ENCODE measurements at regions not wholly inside any gene's neighbourhood (a gene's known extent, or its start where the extent isn't known, plus 50 kb on each side); places are given as distances from the start of the nearest gene placed in this dataset.

GRCh38 chr9:12178634-12179033 is 514.6 kb upstream of the TYRP1 start:
- no peaks in the 10 kb centered on the region for H3K27me3 ChIP-seq
- DNase-seq = no peak
- no peaks in the 10 kb centered on the region for H3K9me3 ChIP-seq
- H3K36me3 ChIP-seq = no peaks in the 10 kb centered on the region
- H3K4me3 ChIP-seq = no peak overlapping the region

- DNase-seq = no peak
- Histone ChIP-seq H3K9me3 (no peaks in the 10 kb centered on the region), H3K4me3 (no peak overlapping the region), H3K36me3 (no peaks in the 10 kb centered on the region), H3K27me3 (no peaks in the 10 kb centered on the region)
Observed at GRCh38 chr9:12182806-12183205, 510.4 kb upstream of the TYRP1 start.

- Histone ChIP-seq H3K27me3 (no peaks in the 10 kb centered on the region), H3K4me3 (no peak overlapping the region), H3K36me3 (no peaks in the 10 kb centered on the region), H3K9me3 (no peaks in the 10 kb centered on the region)
- DNase-seq = no peak
Observed at GRCh38 chr9:12183321-12183720, 509.9 kb upstream of the TYRP1 start.

- no peaks in the 10 kb centered on the region for H3K27me3 ChIP-seq
- no peaks in the 10 kb centered on the region for H3K36me3 ChIP-seq
- H3K9me3 ChIP-seq = no peaks in the 10 kb centered on the region
- DNase-seq = no peak
- no peak overlapping the region for H3K4me3 ChIP-seq
Observed at GRCh38 chr9:12185856-12186255, 507.3 kb upstream of the TYRP1 start.

- H3K27me3 ChIP-seq = no peaks in the 10 kb centered on the region
- no peak for DNase-seq
- no peak overlapping the region for H3K4me3 ChIP-seq
- no peaks in the 10 kb centered on the region for H3K36me3 ChIP-seq
- no peaks in the 10 kb centered on the region for H3K9me3 ChIP-seq
Observed at GRCh38 chr9:12191630-12192029, 501.6 kb upstream of the TYRP1 start.

- H3K36me3 ChIP-seq = no peaks in the 10 kb centered on the region
- H3K27me3 ChIP-seq = no peaks in the 10 kb centered on the region
- DNase-seq = no peak
- no peaks in the 10 kb centered on the region for H3K9me3 ChIP-seq
- no peak overlapping the region for H3K4me3 ChIP-seq
Observed at GRCh38 chr9:12194731-12195130, 498.5 kb upstream of the TYRP1 start.

GRCh38 chr9:12195456-12195855 is 497.7 kb upstream of the TYRP1 start:
- Histone ChIP-seq H3K4me3 (no peak overlapping the region), H3K36me3 (no peaks in the 10 kb centered on the region), H3K27me3 (no peaks in the 10 kb centered on the region), H3K9me3 (no peaks in the 10 kb centered on the region)
- no peak for DNase-seq

GRCh38 chr9:12204512-12204911 is 488.7 kb upstream of the TYRP1 start:
- no peaks in the 10 kb centered on the region for H3K27me3 ChIP-seq
- DNase-seq = no peak
- no peaks in the 10 kb centered on the region for H3K36me3 ChIP-seq

GRCh38 chr9:12212860-12213259 is 480.3 kb upstream of the TYRP1 start:
- Histone ChIP-seq H3K9me3 (no peaks in the 10 kb centered on the region), H3K4me3 (no peak overlapping the region), H3K36me3 (no peaks in the 10 kb centered on the region), H3K27me3 (no peaks in the 10 kb centered on the region)
- DNase-seq = no peak

More at GRCh38 chr9:12204512-12204911, 488.7 kb upstream of the TYRP1 start:
- Histone ChIP-seq H3K9me3 (no peaks in the 10 kb centered on the region), H3K4me3 (no peak overlapping the region)

GRCh38 chr9:12221470-12221869 is 471.7 kb upstream of the TYRP1 start:
- Histone ChIP-seq H3K27me3 (no peaks in the 10 kb centered on the region), H3K36me3 (no peaks in the 10 kb centered on the region), H3K9me3 (no peaks in the 10 kb centered on the region), H3K4me3 (no peak overlapping the region)
- DNase-seq = no peak

- H3K36me3 ChIP-seq = no peaks in the 10 kb centered on the region
- no peaks in the 10 kb centered on the region for H3K9me3 ChIP-seq
- DNase-seq = no peak
- H3K4me3 ChIP-seq = no peak overlapping the region
- H3K27me3 ChIP-seq = no peaks in the 10 kb centered on the region
Observed at GRCh38 chr9:12224449-12224848, 468.7 kb upstream of the TYRP1 start.

GRCh38 chr9:12230708-12231107 is 462.5 kb upstream of the TYRP1 start:
- Histone ChIP-seq H3K36me3 (no peaks in the 10 kb centered on the region), H3K4me3 (no peak overlapping the region), H3K27me3 (no peaks in the 10 kb centered on the region), H3K9me3 (no peaks in the 10 kb centered on the region)
- DNase-seq = no peak

GRCh38 chr9:12231832-12232231 is 461.4 kb upstream of the TYRP1 start:
- Histone ChIP-seq H3K27me3 (no peaks in the 10 kb centered on the region), H3K4me3 (no peak overlapping the region), H3K9me3 (no peaks in the 10 kb centered on the region), H3K36me3 (no peaks in the 10 kb centered on the region)
- no peak for DNase-seq

- no peak for DNase-seq
- no peaks in the 10 kb centered on the region for H3K27me3 ChIP-seq
Observed at GRCh38 chr9:12232836-12233235, 460.3 kb upstream of the TYRP1 start.

GRCh38 chr9:12253941-12254340 is 439.2 kb upstream of the TYRP1 start:
- no peaks in the 10 kb centered on the region for H3K36me3 ChIP-seq
- no peaks in the 10 kb centered on the region for H3K27me3 ChIP-seq
- H3K4me3 ChIP-seq = no peak overlapping the region
- H3K9me3 ChIP-seq = peaks cover 8% of the 10 kb centered on the region
- no peak for DNase-seq

More at GRCh38 chr9:12232836-12233235, 460.3 kb upstream of the TYRP1 start:
- H3K4me3 ChIP-seq = no peak overlapping the region
- no peaks in the 10 kb centered on the region for H3K36me3 ChIP-seq
- H3K9me3 ChIP-seq = no peaks in the 10 kb centered on the region

- Histone ChIP-seq H3K27me3 (no peaks in the 10 kb centered on the region), H3K36me3 (no peaks in the 10 kb centered on the region), H3K4me3 (no peak overlapping the region), H3K9me3 (no peaks in the 10 kb centered on the region)
- no peak for DNase-seq
Observed at GRCh38 chr9:12266758-12267157, 426.4 kb upstream of the TYRP1 start.

- Histone ChIP-seq H3K4me3 (no peak overlapping the region), H3K9me3 (no peaks in the 10 kb centered on the region), H3K27me3 (no peaks in the 10 kb centered on the region), H3K36me3 (no peaks in the 10 kb centered on the region)
- DNase-seq = no peak
Observed at GRCh38 chr9:12271421-12271891, 421.7 kb upstream of the TYRP1 start.

GRCh38 chr9:12272471-12273120 is 420.6 kb upstream of the TYRP1 start:
- Histone ChIP-seq H3K4me3 (no peak overlapping the region), H3K9me3 (no peaks in the 10 kb centered on the region), H3K27me3 (no peaks in the 10 kb centered on the region), H3K36me3 (no peaks in the 10 kb centered on the region)
- no peak for DNase-seq

- H3K36me3 ChIP-seq = no peaks in the 10 kb centered on the region
- H3K4me3 ChIP-seq = no peak overlapping the region
- no peak for DNase-seq
- no peaks in the 10 kb centered on the region for H3K27me3 ChIP-seq
- H3K9me3 ChIP-seq = no peaks in the 10 kb centered on the region
Observed at GRCh38 chr9:12274577-12274976, 418.6 kb upstream of the TYRP1 start.
